CD4-positive, alpha-beta memory T cell (primary cell): ENCODE measurements at regions not wholly inside any gene's neighbourhood (a gene's known extent, or its start where the extent isn't known, plus 50 kb on each side); places are given as distances from the start of the nearest gene placed in this dataset.

Experiments
- CTCF ChIA-PET: fragments of 350-600 bp; sonication (Branson Sonifier 250); formaldehyde crosslinking; loops from one replicate; lab custom pipeline; 2021; ENCODE audit warnings: inconsistent platforms; ENCODE audit not compliant: partially characterized antibody; lab: Charles Lee
- POLR2A ChIA-PET: fragments of 350-600 bp; sonication (Branson Sonifier 250); formaldehyde crosslinking; loops from one replicate; lab custom pipeline; 2021; ENCODE audit not compliant: partially characterized antibody; lab: Charles Lee
- DNase-seq, 5 donors: peaks; one replicate each; pipeline versions ENCODE4 v3.0.0 to v3.0.0-alpha.2; 2020 to 2022; ENCODE audit warnings: mixed read lengths in 1 of 5
- H3K27ac ChIP-seq: one replicate; pipeline ENCODE4 v1.7.0; 2013; ENCODE audit warnings: low read depth, low read length
- H3K27me3 ChIP-seq: 2 replicates; pipeline ENCODE4 v1.7.0; 2013; ENCODE audit warnings: mild to moderate bottlenecking, low read length, moderate library complexity; ENCODE audit not compliant: insufficient read depth
- H3K36me3 ChIP-seq: 2 replicates; pipeline ENCODE4 v1.7.0; 2013; ENCODE audit warnings: mild to moderate bottlenecking, low read length, moderate library complexity; ENCODE audit not compliant: insufficient read depth
- H3K4me1 ChIP-seq: 2 replicates; pipeline ENCODE4 v1.7.0; 2013; ENCODE audit warnings: mild to moderate bottlenecking, low read length, moderate library complexity; ENCODE audit not compliant: insufficient read depth
- H3K4me3 ChIP-seq, 2 donors: one replicate each; pipeline ENCODE4 v1.7.0; 2013; ENCODE audit warnings: low read length in 2 of 2, mild to moderate bottlenecking in 1 of 2
- H3K9me3 ChIP-seq, 2 donors: one replicate each; pipeline ENCODE4 v1.7.0; 2013; ENCODE audit warnings: low read length in 2 of 2, control low read depth in 1 of 2; ENCODE audit not compliant: control insufficient read depth in 1 of 2
- H3K27ac Mint-ChIP-seq, 7 donors: one replicate each; pipeline ENCODE4 v1.8.0; 2020 to 2021; ENCODE audit warnings: mixed read lengths in 7 of 7, mild to moderate bottlenecking in 6 of 7, inconsistent platforms in 3 of 7, moderate library complexity in 3 of 7
- H3K27me3 Mint-ChIP-seq, 2 donors: one replicate each; pipeline ENCODE4 v1.8.0; 2020 to 2021; ENCODE audit warnings: mixed read lengths in 2 of 2
- H3K36me3 Mint-ChIP-seq, 2 donors: one replicate each; pipeline ENCODE4 v1.8.0; 2020 to 2021; ENCODE audit warnings: mixed read lengths in 2 of 2, inconsistent platforms in 1 of 2, mild to moderate bottlenecking in 1 of 2
- H3K4me1 Mint-ChIP-seq, 4 donors: one replicate each; pipeline ENCODE4 v1.8.0; 2020 to 2021; ENCODE audit warnings: mixed read lengths in 4 of 4, mild to moderate bottlenecking in 1 of 4
- H3K4me3 Mint-ChIP-seq, 8 donors: one replicate each; pipeline ENCODE4 v1.8.0; 2020 to 2021; ENCODE audit warnings: mixed read lengths in 8 of 8, mild to moderate bottlenecking in 7 of 8, moderate library complexity in 6 of 8, inconsistent platforms in 3 of 8
- H3K9me3 Mint-ChIP-seq, 8 donors: one replicate each; pipeline ENCODE4 v1.8.0; 2020 to 2021; ENCODE audit warnings: mixed read lengths in 8 of 8, mild to moderate bottlenecking in 5 of 8, inconsistent platforms in 3 of 8, moderate library complexity in 1 of 8
- intact Hi-C: fragments of 100-400 bp; cut with micrococcal nuclease; formaldehyde crosslinking; loops from one replicate; pipeline ENCODE4 v1.15.1; 2023

DNA sequence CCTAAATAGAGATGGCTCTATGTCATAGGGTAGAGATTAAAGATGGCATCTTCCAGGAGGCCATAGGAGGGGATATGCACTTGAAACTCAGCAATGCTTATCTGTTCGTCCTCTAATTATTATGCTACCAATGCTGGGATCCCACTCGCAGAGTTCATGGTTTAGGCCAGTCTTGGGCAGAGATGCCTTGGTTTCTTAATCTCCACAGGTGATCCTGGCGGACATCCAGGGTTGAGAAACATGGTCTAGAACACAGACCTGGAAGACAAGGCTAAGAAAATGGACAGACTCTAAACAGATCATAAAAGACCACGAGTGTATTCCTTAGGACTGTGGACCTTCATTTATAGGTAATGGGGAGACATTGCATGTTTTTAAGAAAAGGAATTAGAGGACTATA is 70.0 kb upstream of the IRS2 start:
- Mint-ChIP-seq H3K4me3 (no peak overlapping the region), H3K4me1 (no peaks in the 10 kb centered on the region), H3K27ac (no peak overlapping the region), H3K27me3 (peaks cover 27 to 30% of the 10 kb centered on the region in 2 donors), H3K36me3 (no peaks in the 10 kb centered on the region), H3K9me3 (peaks cover 0 to 1% (median 0%) of the 10 kb centered on the region in 8 donors)
- no peak overlapping the region for H3K4me3 ChIP-seq
- no peak for DNase-seq
- H3K27ac ChIP-seq: no peak overlapping the region
- H3K27me3 ChIP-seq: peaks cover 4% of the 10 kb centered on the region
- H3K4me1 ChIP-seq: no peaks in the 10 kb centered on the region
- intact Hi-C loops: no loop called here
- CTCF ChIA-PET: no interaction called here
- POLR2A ChIA-PET: no interaction called here
- H3K36me3 ChIP-seq: no peaks in the 10 kb centered on the region
- H3K9me3 ChIP-seq: no peaks in the 10 kb centered on the region

DNA sequence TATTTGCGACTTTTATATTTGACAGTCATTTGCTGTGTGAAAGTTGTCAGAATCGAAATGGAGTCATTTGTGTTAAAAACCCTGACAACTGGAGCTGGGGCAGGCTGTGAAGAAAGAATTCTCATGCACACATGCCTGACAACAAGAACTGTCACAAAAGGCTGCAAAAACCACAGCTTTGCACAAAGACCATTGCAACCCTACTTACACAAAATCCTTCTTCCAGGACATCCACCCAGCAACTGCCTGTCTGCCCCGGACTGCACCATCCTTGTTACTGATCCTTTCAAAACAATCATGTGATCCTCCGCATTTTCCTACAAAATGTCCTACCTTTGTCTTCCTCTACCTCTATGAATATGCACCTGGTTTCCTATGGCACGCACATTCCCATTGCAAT is 66.8 kb upstream of the IRS2 start:
- no peaks in the 10 kb centered on the region for H3K36me3 ChIP-seq
- H3K27me3 ChIP-seq: peaks cover 4% of the 10 kb centered on the region
- DNase-seq: no peak
- no peaks in the 10 kb centered on the region for H3K4me1 ChIP-seq
- no peak overlapping the region for H3K27ac ChIP-seq
- CTCF ChIA-PET: no interaction called here
- no peaks in the 10 kb centered on the region for H3K9me3 ChIP-seq
- Mint-ChIP-seq H3K27me3 (peaks cover 23 to 28% of the 10 kb centered on the region in 2 donors), H3K4me3 (no peak overlapping the region), H3K36me3 (no peaks in the 10 kb centered on the region), H3K4me1 (no peaks in the 10 kb centered on the region), H3K9me3 (peaks cover 0 to 1% (median 0%) of the 10 kb centered on the region in 8 donors), H3K27ac (no peak overlapping the region)
- intact Hi-C loops: no loop called here
- H3K4me3 ChIP-seq: no peak overlapping the region
- POLR2A ChIA-PET: no interaction called here

DNA sequence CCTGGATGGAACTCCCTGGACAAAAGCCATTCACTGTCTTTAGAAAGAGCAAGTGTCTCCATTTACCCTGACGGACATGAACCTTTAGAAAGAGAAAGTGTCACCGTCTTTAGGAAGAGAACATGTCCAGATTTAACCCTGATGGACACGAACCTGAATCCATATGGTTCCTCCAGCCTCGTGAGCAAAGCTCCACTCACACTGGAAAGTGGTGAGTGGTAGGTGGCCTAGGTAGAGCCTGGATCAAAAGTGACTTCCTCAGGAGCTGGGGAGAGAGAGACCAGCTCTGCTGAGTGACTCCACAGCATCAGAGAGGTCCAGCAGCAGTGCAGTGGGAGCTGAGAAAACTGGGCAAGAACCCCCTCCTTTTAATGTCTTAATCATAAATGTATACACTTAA is 59.8 kb upstream of the IRS2 start:
- Mint-ChIP-seq H3K27ac (no peak overlapping the region), H3K4me1 (no peaks in the 10 kb centered on the region), H3K27me3 (peaks cover 9 to 20% of the 10 kb centered on the region in 2 donors), H3K9me3 (no peaks in the 10 kb centered on the region), H3K36me3 (no peaks in the 10 kb centered on the region), H3K4me3 (no peak overlapping the region)
- DNase-seq: no peak
- no peaks in the 10 kb centered on the region for H3K4me1 ChIP-seq
- H3K9me3 ChIP-seq: no peaks in the 10 kb centered on the region
- ChIA-PET CTCF (no interaction called here), POLR2A (no interaction called here)
- no peaks in the 10 kb centered on the region for H3K36me3 ChIP-seq
- intact Hi-C loops: no loop called here
- no peak overlapping the region for H3K27ac ChIP-seq
- no peaks in the 10 kb centered on the region for H3K27me3 ChIP-seq
- no peak overlapping the region for H3K4me3 ChIP-seq

DNA sequence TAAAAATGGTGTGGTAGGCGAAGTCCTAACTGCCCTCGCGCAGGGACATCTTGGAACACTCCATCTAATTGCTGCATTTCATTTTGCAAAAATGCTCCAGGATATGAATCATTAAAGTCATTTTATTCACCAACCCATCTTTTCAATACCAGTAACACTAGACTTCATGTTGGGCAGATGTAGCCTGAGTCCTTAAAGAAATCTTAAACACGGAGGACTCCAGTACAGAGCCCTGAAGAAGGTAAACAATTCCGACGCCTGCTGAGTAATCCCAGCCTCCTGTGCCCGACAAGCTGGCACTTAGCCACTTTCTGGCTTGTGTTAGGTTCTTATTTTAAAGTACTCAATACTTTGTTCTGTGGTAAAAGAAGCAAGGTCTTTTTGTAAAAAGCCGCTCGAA is 58.0 kb upstream of the IRS2 start:
- H3K27ac ChIP-seq: no peak overlapping the region
- H3K9me3 ChIP-seq: no peaks in the 10 kb centered on the region
- DNase-seq: no peak
- peaks cover 8 to 24% of the 10 kb centered on the region in 2 donors for H3K27me3 Mint-ChIP-seq
- no peak overlapping the region for H3K4me3 Mint-ChIP-seq
- H3K36me3 Mint-ChIP-seq: no peaks in the 10 kb centered on the region
- CTCF ChIA-PET: no interaction called here
- no peaks in the 10 kb centered on the region for H3K4me1 ChIP-seq
- POLR2A ChIA-PET: no interaction called here
- H3K27me3 ChIP-seq: no peaks in the 10 kb centered on the region
- no peak overlapping the region for H3K4me3 ChIP-seq
- no peaks in the 10 kb centered on the region for H3K36me3 ChIP-seq
- intact Hi-C loops: no loop called here
- no peak overlapping the region for H3K27ac Mint-ChIP-seq
- peaks cover 0 to 6% (median 3%) of the 10 kb centered on the region in 4 donors for H3K4me1 Mint-ChIP-seq
- no peaks in the 10 kb centered on the region for H3K9me3 Mint-ChIP-seq

DNA sequence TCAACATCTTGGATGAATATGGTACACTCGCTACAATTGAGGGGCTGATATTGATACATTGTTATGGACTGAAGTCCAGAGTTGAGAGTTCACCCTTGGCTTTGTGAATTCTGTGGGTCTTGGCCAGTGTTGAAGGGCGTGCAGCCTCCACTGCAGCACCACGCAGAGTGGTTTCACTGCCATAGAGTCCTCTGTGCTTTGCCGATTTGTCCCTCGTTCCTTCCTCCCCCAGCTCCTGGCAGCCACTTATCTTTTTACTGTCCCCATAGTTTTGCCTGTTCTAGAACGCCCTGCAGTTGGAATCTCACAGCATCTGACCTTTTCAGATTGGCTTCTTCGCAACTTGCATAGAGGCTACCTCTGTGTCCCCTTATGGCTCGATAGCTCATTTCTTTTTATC is 57.3 kb upstream of the IRS2 start:
- Histone ChIP-seq H3K36me3 (no peaks in the 10 kb centered on the region), H3K4me1 (no peaks in the 10 kb centered on the region), H3K4me3 (no peak overlapping the region), H3K27me3 (no peaks in the 10 kb centered on the region), H3K27ac (no peak overlapping the region), H3K9me3 (no peaks in the 10 kb centered on the region)
- Mint-ChIP-seq H3K27me3 (peaks cover 8 to 24% of the 10 kb centered on the region in 2 donors), H3K9me3 (no peaks in the 10 kb centered on the region), H3K4me3 (no peak overlapping the region), H3K36me3 (no peaks in the 10 kb centered on the region), H3K4me1 (peaks cover 0 to 6% (median 3%) of the 10 kb centered on the region in 4 donors), H3K27ac (no peak overlapping the region)
- no peak for DNase-seq
- CTCF ChIA-PET: no interaction called here
- intact Hi-C loops: no loop called here
- POLR2A ChIA-PET: no interaction called here

DNA sequence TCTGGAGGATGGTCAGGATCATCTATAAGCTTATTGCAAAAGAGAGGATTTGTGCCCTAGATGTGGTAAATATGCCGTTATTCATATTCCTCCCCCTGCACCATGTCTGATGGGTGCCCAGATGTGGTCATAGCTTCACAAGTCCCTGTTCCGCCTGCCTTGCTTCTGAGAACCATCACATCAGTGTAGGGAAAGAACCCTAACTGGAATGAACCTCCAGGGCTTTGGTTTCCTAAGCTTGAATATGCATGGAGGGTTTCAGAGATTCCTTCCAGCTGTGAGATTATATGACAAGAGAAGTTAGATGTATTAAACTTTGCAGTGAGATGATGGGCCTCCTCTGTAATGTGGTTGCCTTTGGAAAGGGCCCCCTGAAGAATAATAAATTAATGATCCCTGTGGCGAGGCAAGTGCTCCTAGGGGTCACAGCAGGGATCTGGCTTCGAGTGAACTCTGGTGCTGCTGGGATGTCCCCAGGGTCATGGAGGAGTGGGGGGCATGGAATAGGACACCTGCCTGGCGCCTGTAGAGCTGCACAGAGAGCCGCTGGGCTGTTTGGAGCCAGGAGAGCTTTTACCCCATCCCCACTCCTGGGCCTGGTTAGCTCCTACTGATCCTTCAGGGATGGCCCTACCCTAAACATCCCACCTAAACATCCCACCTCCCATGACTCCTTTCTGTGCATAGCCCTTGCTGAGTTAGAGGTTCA is 56.0 kb upstream of the IRS2 start:
- peaks cover 8 to 22% of the 10 kb centered on the region in 2 donors for H3K27me3 Mint-ChIP-seq
- no peaks in the 10 kb centered on the region for H3K36me3 Mint-ChIP-seq
- POLR2A ChIA-PET: no interaction called here
- Histone ChIP-seq H3K4me1 (no peaks in the 10 kb centered on the region), H3K9me3 (no peaks in the 10 kb centered on the region), H3K4me3 (no peak overlapping the region), H3K27me3 (no peaks in the 10 kb centered on the region), H3K36me3 (no peaks in the 10 kb centered on the region), H3K27ac (no peak overlapping the region)
- DNase-seq: no peak
- intact Hi-C loops: no loop called here
- no peak overlapping the region for H3K27ac Mint-ChIP-seq
- H3K4me3 Mint-ChIP-seq: no peak overlapping the region
- H3K9me3 Mint-ChIP-seq: no peaks in the 10 kb centered on the region
- peaks cover 0 to 6% (median 3%) of the 10 kb centered on the region in 4 donors for H3K4me1 Mint-ChIP-seq
- CTCF ChIA-PET: no interaction called here

DNA sequence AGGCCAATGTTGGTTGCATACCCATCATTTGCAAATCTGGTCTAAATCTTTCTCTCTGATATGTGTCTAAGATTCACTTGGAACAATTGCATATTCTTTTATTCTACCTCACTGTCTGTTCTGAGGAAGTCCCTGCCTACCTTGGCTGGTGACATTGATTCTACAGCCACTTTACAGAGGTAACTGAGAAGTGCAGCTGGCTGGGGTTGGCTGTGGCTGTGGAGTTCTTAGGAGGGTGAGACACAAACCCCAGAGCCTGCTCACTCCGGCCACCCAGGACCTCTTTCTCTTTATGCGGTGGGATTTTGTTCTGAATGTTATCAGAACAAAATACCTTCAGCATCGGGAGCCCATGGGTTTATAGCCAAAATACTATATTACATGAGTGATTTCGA is 54.5 kb upstream of the IRS2 start:
- POLR2A ChIA-PET: no interaction called here
- no peaks in the 10 kb centered on the region for H3K9me3 Mint-ChIP-seq
- no peaks in the 10 kb centered on the region for H3K36me3 Mint-ChIP-seq
- no peak for DNase-seq
- CTCF ChIA-PET: no interaction called here
- H3K4me3 ChIP-seq: no peak overlapping the region
- H3K4me1 ChIP-seq: no peaks in the 10 kb centered on the region
- intact Hi-C loops: no loop called here
- no peaks in the 10 kb centered on the region for H3K9me3 ChIP-seq
- H3K36me3 ChIP-seq: no peaks in the 10 kb centered on the region
- H3K27ac ChIP-seq: no peak overlapping the region
- peaks cover 8 to 23% of the 10 kb centered on the region in 2 donors for H3K27me3 Mint-ChIP-seq
- H3K4me1 Mint-ChIP-seq: peaks cover 0 to 6% (median 3%) of the 10 kb centered on the region in 4 donors
- H3K27ac Mint-ChIP-seq: no peak overlapping the region
- H3K27me3 ChIP-seq: no peaks in the 10 kb centered on the region
- no peak overlapping the region for H3K4me3 Mint-ChIP-seq
